H9 (cell line): ENCODE measurements at regions not wholly inside any gene's neighbourhood (a gene's known extent, or its start where the extent isn't known, plus 50 kb on each side); places are given as distances from the start of the nearest gene placed in this dataset.

Experiments used
- DNase-seq: peaks from one replicate; pipeline ENCODE4 v3.0.0-alpha.2; 2017
- H2AFZ ChIP-seq: one replicate; pipeline ENCODE4 v1.6.1; 2013; ENCODE audit warnings: mild to moderate bottlenecking, low read length, control low read depth, moderate library complexity
- H2AK5ac ChIP-seq: 2 replicates; pipeline ENCODE4 v1.6.1; 2013; ENCODE audit warnings: low read length, control low read depth, mixed read lengths; ENCODE audit not compliant: insufficient read length
- H2BK120ac ChIP-seq: one replicate; pipeline ENCODE4 v1.6.1; 2013; ENCODE audit warnings: low read depth, mild to moderate bottlenecking, low read length, control low read depth, inconsistent platforms; ENCODE audit not compliant: poor library complexity, severe bottlenecking
- H2BK12ac ChIP-seq: 2 replicates; pipeline ENCODE4 v1.6.1; 2013; ENCODE audit warnings: low read length, control low read depth, mixed read lengths, low read depth; ENCODE audit not compliant: insufficient read length
- H2BK15ac ChIP-seq: 2 replicates; pipeline ENCODE4 v1.6.1; 2013; ENCODE audit warnings: low read depth, low read length, control low read depth
- H2BK20ac ChIP-seq: one replicate; pipeline ENCODE4 v1.6.1; 2013; ENCODE audit warnings: low read depth, mild to moderate bottlenecking, low read length, control low read depth, inconsistent platforms; ENCODE audit not compliant: poor library complexity, severe bottlenecking
- H2BK5ac ChIP-seq: 2 replicates; pipeline ENCODE4 v1.6.1; 2013; ENCODE audit warnings: low read length, control low read depth, mixed read lengths; ENCODE audit not compliant: insufficient read length
- H3K14ac ChIP-seq: 2 replicates; pipeline ENCODE4 v1.6.1; 2013; ENCODE audit warnings: low read length, control low read depth; ENCODE audit not compliant: insufficient read depth
- H3K18ac ChIP-seq: 2 replicates; pipeline ENCODE4 v1.6.1; 2013; ENCODE audit warnings: low read depth, mild to moderate bottlenecking, mixed read lengths, low read length, control low read depth; ENCODE audit not compliant: insufficient read length
- H3K23ac ChIP-seq: 2 replicates; pipeline ENCODE4 v1.6.1; 2013; ENCODE audit warnings: low read length, control low read depth, mixed read lengths, low read depth; ENCODE audit not compliant: insufficient read length
- H3K23me2 ChIP-seq: 2 replicates; pipeline ENCODE4 v1.6.1; 2013; ENCODE audit warnings: low read depth, mild to moderate bottlenecking, mixed read lengths, low read length, control low read depth; ENCODE audit not compliant: insufficient read length, poor library complexity, severe bottlenecking
- H3K27ac ChIP-seq: 2 replicates; pipeline ENCODE4 v1.5.1; 2013; ENCODE audit warnings: low read length, control low read depth, mixed read lengths, low read depth; ENCODE audit not compliant: insufficient read length
- H3K27me3 ChIP-seq: 2 replicates; pipeline ENCODE4 v1.6.1; 2013; ENCODE audit warnings: low read length, control low read depth, inconsistent platforms; ENCODE audit not compliant: insufficient read depth
- H3K4ac ChIP-seq: 2 replicates; pipeline ENCODE4 v1.6.1; 2013; ENCODE audit warnings: low read depth, mild to moderate bottlenecking, control low read depth, inconsistent platforms, low read length, moderate library complexity
- H3K4me1 ChIP-seq: 2 replicates; pipeline ENCODE4 v1.6.1; 2013; ENCODE audit warnings: low read length, control low read depth, inconsistent platforms; ENCODE audit not compliant: insufficient read depth
- H3K4me2 ChIP-seq: 2 replicates; pipeline ENCODE4 v1.6.1; 2013; ENCODE audit warnings: low read length, control low read depth, mixed read lengths; ENCODE audit not compliant: insufficient read length, insufficient read depth
- H3K56ac ChIP-seq: 2 replicates; pipeline ENCODE4 v1.6.1; 2013; ENCODE audit warnings: low read depth, mild to moderate bottlenecking, mixed read lengths, low read length, control low read depth; ENCODE audit not compliant: insufficient read length
- H3K79me1 ChIP-seq: 2 replicates; pipeline ENCODE4 v1.6.1; 2013; ENCODE audit warnings: low read depth, mild to moderate bottlenecking, moderate library complexity, low read length, control low read depth, inconsistent platforms; ENCODE audit not compliant: insufficient read depth, poor library complexity, severe bottlenecking
- H3K79me2 ChIP-seq: 2 replicates; pipeline ENCODE4 v1.6.1; 2013; ENCODE audit warnings: low read length, control low read depth, inconsistent platforms; ENCODE audit not compliant: insufficient read depth
- H3K9ac ChIP-seq: 2 replicates; pipeline ENCODE4 v1.6.1; 2013; ENCODE audit warnings: low read length, control low read depth, mixed read lengths; ENCODE audit not compliant: insufficient read length; ENCODE audit errors: extremely low read depth
- H3K9me3 ChIP-seq: one replicate; pipeline ENCODE4 v1.6.1; 2013; ENCODE audit warnings: low read depth, low read length, inconsistent platforms; ENCODE audit not compliant: control insufficient read depth
- H3T11ph ChIP-seq: one replicate; pipeline ENCODE4 v1.6.1; 2013; ENCODE audit warnings: mild to moderate bottlenecking, low read length, control low read depth, inconsistent platforms
- H4K20me1 ChIP-seq: one replicate; pipeline ENCODE4 v1.6.1; 2013; ENCODE audit not compliant: control insufficient read depth, insufficient read length, insufficient read depth
- H4K5ac ChIP-seq: 2 replicates; pipeline ENCODE4 v1.6.1; 2013; ENCODE audit warnings: low read depth, mild to moderate bottlenecking, mixed read lengths, low read length, control low read depth; ENCODE audit not compliant: insufficient read length
- H4K8ac ChIP-seq: replicated peaks from 2 replicates; pipeline ENCODE4 v1.6.1; 2013; ENCODE audit warnings: low read length, control low read depth, mixed read lengths, low read depth; ENCODE audit not compliant: insufficient read length
- H4K91ac ChIP-seq: 2 replicates; pipeline ENCODE4 v1.6.1; 2013; ENCODE audit warnings: low read depth, mild to moderate bottlenecking, moderate library complexity, mixed read lengths, low read length, control low read depth; ENCODE audit not compliant: insufficient read length
- H3K27ac Mint-ChIP-seq, 3 experiments: 2 replicates in 2 of 3; 3 replicates in 1 of 3; pipeline ENCODE4 v1.8.0; 2020 to 2021; ENCODE audit warnings: mixed read lengths in 3 of 3, mild to moderate bottlenecking in 1 of 3, moderate library complexity in 1 of 3
- H3K27me3 Mint-ChIP-seq: 2 replicates; pipeline ENCODE4 v1.8.0; 2021; ENCODE audit warnings: low read depth, mild to moderate bottlenecking, moderate library complexity, mixed read lengths
- H3K36me3 Mint-ChIP-seq, 3 experiments: 2 replicates in 2 of 3; 3 replicates in 1 of 3; pipeline ENCODE4 v1.8.0; 2020 to 2021; ENCODE audit warnings: low read depth in 3 of 3, mixed read lengths in 3 of 3; ENCODE audit not compliant: insufficient read depth in 1 of 3
- H3K4me1 Mint-ChIP-seq, 2 experiments: 2 replicates each; pipeline ENCODE4 v1.8.0; 2020; ENCODE audit warnings: mixed read lengths in 2 of 2
- H3K4me3 Mint-ChIP-seq, 2 experiments: 2 replicates in 1 of 2; 3 replicates in 1 of 2; pipeline ENCODE4 v1.8.0; 2020 to 2021; ENCODE audit warnings: mild to moderate bottlenecking in 2 of 2, mixed read lengths in 2 of 2, moderate library complexity in 1 of 2
- H3K9me3 Mint-ChIP-seq, 2 experiments: 2 replicates in 1 of 2; 3 replicates in 1 of 2; pipeline ENCODE4 v1.8.0; 2020; ENCODE audit warnings: mild to moderate bottlenecking in 2 of 2, mixed read lengths in 2 of 2, moderate library complexity in 1 of 2
- WGBS: extraction: QIAGEN DNeasy Blood & Tissue Kit; methylation state at CpG from one replicate; pipeline ENCODE4 v1.1.7; 2013; ENCODE audit warnings: missing lambda C conversion rate, low lambda C conversion rate, mixed read lengths; ENCODE audit not compliant: insufficient read length; ENCODE audit errors: extremely low coverage; 5-methylcytosine and 5-hydroxymethylcytosine counted together
- TF ChIP-seq, protein P1 (sequence below): fragments of 200-600 bp; sonication (generic); conservative IDR thresholded peaks from 3 replicates; pipeline ENCODE4 v1.8.0; 2021; ENCODE audit warnings: antibody characterized with exemption, mild to moderate bottlenecking

DNA sequence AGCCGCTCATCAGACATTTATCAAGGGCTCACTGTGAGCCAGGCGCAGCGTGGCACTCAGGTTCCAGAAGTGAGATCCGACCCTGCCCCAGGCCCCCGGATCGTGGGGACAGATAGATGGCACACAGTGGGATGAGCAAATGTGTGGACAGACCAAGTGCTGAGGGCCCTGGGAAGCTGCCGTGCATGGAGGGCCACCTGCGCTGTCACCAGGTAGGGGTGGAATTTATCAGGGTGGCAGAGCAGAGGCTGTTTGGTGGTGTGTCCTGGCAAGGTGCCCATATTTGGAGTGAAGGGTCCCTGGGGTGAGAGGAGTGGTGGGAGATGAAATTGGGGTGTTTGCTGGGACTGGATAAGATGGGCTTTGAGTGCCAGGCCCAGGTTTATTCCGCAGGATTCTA lies 92.8 kb upstream of the HS6ST1 start:
- Histone ChIP-seq H2BK15ac (no peak overlapping the region), H4K8ac (no peak overlapping the region), H2BK12ac (no peak overlapping the region), H3K4me2 (no peak overlapping the region), H3K4me1 (peaks cover 2% of the 10 kb centered on the region; the same call in 1 of the 2 replicates), H3K4ac (no peak overlapping the region), H3K14ac (no peak overlapping the region), H3K27ac (no peak overlapping the region), H2BK120ac (no peak overlapping the region), H3K27me3 (no peaks in the 10 kb centered on the region), H3K9me3 (no peaks in the 10 kb centered on the region), H2BK20ac (no peak overlapping the region), H2AK5ac (no peak overlapping the region), H3K18ac (no peak overlapping the region), H3K9ac (no peak overlapping the region), H3K79me2 (no peaks in the 10 kb centered on the region), H3K23me2 (no peaks in the 10 kb centered on the region), H2BK5ac (no peak overlapping the region), H3K56ac (no peak overlapping the region), H3T11ph (no peak overlapping the region), H4K5ac (no peak overlapping the region), H3K79me1 (no peaks in the 10 kb centered on the region), H3K23ac (no peak overlapping the region), H2AFZ (no peak overlapping the region), H4K20me1 (no peaks in the 10 kb centered on the region), H4K91ac (no peak overlapping the region)
- TF ChIP-seq, protein P1, sequence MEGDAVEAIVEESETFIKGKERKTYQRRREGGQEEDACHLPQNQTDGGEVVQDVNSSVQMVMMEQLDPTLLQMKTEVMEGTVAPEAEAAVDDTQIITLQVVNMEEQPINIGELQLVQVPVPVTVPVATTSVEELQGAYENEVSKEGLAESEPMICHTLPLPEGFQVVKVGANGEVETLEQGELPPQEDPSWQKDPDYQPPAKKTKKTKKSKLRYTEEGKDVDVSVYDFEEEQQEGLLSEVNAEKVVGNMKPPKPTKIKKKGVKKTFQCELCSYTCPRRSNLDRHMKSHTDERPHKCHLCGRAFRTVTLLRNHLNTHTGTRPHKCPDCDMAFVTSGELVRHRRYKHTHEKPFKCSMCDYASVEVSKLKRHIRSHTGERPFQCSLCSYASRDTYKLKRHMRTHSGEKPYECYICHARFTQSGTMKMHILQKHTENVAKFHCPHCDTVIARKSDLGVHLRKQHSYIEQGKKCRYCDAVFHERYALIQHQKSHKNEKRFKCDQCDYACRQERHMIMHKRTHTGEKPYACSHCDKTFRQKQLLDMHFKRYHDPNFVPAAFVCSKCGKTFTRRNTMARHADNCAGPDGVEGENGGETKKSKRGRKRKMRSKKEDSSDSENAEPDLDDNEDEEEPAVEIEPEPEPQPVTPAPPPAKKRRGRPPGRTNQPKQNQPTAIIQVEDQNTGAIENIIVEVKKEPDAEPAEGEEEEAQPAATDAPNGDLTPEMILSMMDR, result no peak
- peaks cover 31 to 37% of the 10 kb centered on the region in 2 experiments for H3K4me1 Mint-ChIP-seq
- DNase-seq, result no peak
- no peak overlapping the region for H3K4me3 Mint-ChIP-seq
- no peak overlapping the region for H3K27ac Mint-ChIP-seq
- H3K36me3 Mint-ChIP-seq, result peaks cover 0 to 4% (median 0%) of the 10 kb centered on the region in 3 experiments; a peak in 3 of 7 replicates
- no CpG with 5 or more reads among the region's 9 CpGs for WGBS
- H3K27me3 Mint-ChIP-seq, result peaks cover 4% of the 10 kb centered on the region
- H3K9me3 Mint-ChIP-seq, result peaks cover 5% of the 10 kb centered on the region in 2 experiments; a peak in 3 of 5 replicates
